ENCODE measurements at regions not wholly inside any gene's neighbourhood (a gene's known extent, or its start where the extent isn't known, plus 50 kb on each side); places are given as distances from the start of the nearest gene placed in this dataset.
"Not testable (repeated sequence)": the region's sequence is repeated elsewhere in the genome, so short reads cannot be mapped to it uniquely, and the experiment has no call there.

DNA sequence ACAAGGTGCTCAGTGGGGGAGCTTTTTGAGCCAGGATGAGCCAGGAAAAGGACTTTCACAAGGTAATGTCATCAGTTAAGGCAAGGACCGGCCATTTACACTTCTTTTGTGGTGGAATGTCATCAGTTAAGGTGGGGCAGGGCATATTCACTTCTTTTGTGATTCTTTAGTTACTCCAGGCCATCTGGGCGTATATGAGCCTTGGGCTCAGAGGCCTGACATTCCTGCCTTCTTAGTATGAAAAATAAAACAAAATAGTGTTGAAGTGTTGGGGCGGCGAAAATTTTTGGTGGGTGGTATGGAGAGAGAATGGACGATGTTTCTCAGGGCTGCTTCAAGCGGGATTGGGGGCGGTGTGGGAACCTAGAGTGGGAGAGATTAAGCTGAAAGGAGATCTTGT lies 451.4 kb downstream of the SHISA9 start:
- H4K91ac ChIP-seq (ENCODE audit: insufficient read depth, low read depth, low read length); H3K9ac ChIP-seq (ENCODE audit: low read depth, low read length); H3K4me1 ChIP-seq (ENCODE audit: control insufficient read depth, insufficient read depth, low read length); H2BK20ac ChIP-seq (ENCODE audit: low read depth, low read length); BruUV-seq (replicated peaks); H3K4me3 ChIP-seq (ENCODE audit: insufficient read depth, low read depth, low read length); H3K56ac ChIP-seq (ENCODE audit: extremely low read depth, insufficient read depth, low read length); H3K27me3 ChIP-seq (ENCODE audit: control insufficient read depth, insufficient read depth, low read length); H3K36me3 ChIP-seq (ENCODE audit: control insufficient read depth, insufficient read depth, low read length); H2BK15ac ChIP-seq (ENCODE audit: low read depth, low read length); intact Hi-C loops (cut with micrococcal nuclease); H3K14ac ChIP-seq (replicated peaks; ENCODE audit: low read depth, low read length); H2AK9ac ChIP-seq (replicated peaks; ENCODE audit: low read depth, low read length, poor library complexity); H2AFZ ChIP-seq (replicated peaks; ENCODE audit: low read length, poor library complexity); H3K4me2 ChIP-seq (ENCODE audit: low read depth, low read length); H3K27ac ChIP-seq (ENCODE audit: insufficient read depth, low read length); H2BK5ac ChIP-seq (ENCODE audit: low read depth, low read length, poor library complexity, severe bottlenecking); dilution Hi-C loops (cut with HindIII; ENCODE audit: low sequenced_read_pairs, unreplicated experiment); H2AK5ac ChIP-seq (ENCODE audit: low read depth, low read length); H4K20me1 ChIP-seq (ENCODE audit: insufficient read depth, low read length); H3K18ac ChIP-seq (ENCODE audit: low read depth, low read length); POLR2A ChIA-PET (ENCODE audit: unreplicated experiment); H2BK120ac ChIP-seq (ENCODE audit: low read depth, low read length); in situ Hi-C loops (cut with MboI; ENCODE audit: low sequenced_read_pairs); ATAC-seq (ENCODE audit: low read depth); H3K79me1 ChIP-seq (ENCODE audit: low read depth in 1 of 2, low read length in 2 of 2); CTCF ChIA-PET; DNase-seq; H3K23ac ChIP-seq (ENCODE audit: low read depth, low read length); H4K5ac ChIP-seq (ENCODE audit: low read depth, low read length); H3K9me1 ChIP-seq (ENCODE audit: insufficient read depth, low read length); H4K8ac ChIP-seq (ENCODE audit: low read depth in 2 of 2, low read length in 2 of 2); H3K4ac ChIP-seq (ENCODE audit: low read depth, low read length): not testable (repeated sequence)
- peaks cover 15% of the 10 kb centered on the region for H3K9me3 ChIP-seq (ENCODE audit: control insufficient read depth, insufficient read depth, low read length)
- WGBS, 2 experiments (ENCODE audit: extremely low coverage in 2 of 2, insufficient read length in 1 of 2): 33% methylated on average over 1 of the region's 7 CpGs; no CpG with 5 or more reads in 1 of the 2 experiments

DNA sequence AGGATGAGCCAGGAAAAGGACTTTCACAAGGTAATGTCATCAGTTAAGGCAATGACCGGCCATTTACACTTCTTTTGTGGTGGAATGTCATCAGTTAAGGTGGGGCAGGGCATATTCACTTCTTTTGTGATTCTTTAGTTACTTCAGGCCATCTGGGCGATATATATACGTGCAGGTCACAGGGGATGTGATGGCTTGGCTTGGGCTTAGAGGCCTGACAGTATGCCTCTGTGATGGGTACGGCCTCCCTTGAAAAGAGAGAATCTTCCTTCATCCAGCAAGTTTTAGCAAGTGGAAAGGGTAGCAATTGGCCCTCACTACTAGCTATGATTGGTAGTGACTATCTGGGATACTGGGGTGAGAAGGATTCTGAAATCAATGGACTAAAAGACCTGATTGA lies 456.4 kb downstream of the SHISA9 start:
- H3K14ac ChIP-seq (replicated peaks; ENCODE audit: low read depth, low read length); H3K23ac ChIP-seq (ENCODE audit: low read depth, low read length); H2BK20ac ChIP-seq (ENCODE audit: low read depth, low read length); H3K9me1 ChIP-seq (ENCODE audit: insufficient read depth, low read length); H2BK5ac ChIP-seq (ENCODE audit: low read depth, low read length, poor library complexity, severe bottlenecking); BruUV-seq (replicated peaks); H3K36me3 ChIP-seq (ENCODE audit: control insufficient read depth, insufficient read depth, low read length); H3K4me2 ChIP-seq (ENCODE audit: low read depth, low read length); H3K4ac ChIP-seq (ENCODE audit: low read depth, low read length); ATAC-seq (ENCODE audit: low read depth); dilution Hi-C loops (cut with HindIII; ENCODE audit: low sequenced_read_pairs, unreplicated experiment); H3K27me3 ChIP-seq (ENCODE audit: control insufficient read depth, insufficient read depth, low read length); H3K9me3 ChIP-seq (ENCODE audit: control insufficient read depth, insufficient read depth, low read length); H3K4me1 ChIP-seq (ENCODE audit: control insufficient read depth, insufficient read depth, low read length); H3K56ac ChIP-seq (ENCODE audit: extremely low read depth, insufficient read depth, low read length); H2AFZ ChIP-seq (replicated peaks; ENCODE audit: low read length, poor library complexity); H2BK15ac ChIP-seq (ENCODE audit: low read depth, low read length); H4K20me1 ChIP-seq (ENCODE audit: insufficient read depth, low read length); H3K27ac ChIP-seq (ENCODE audit: insufficient read depth, low read length); H3K4me3 ChIP-seq (ENCODE audit: insufficient read depth, low read depth, low read length); CTCF ChIA-PET; in situ Hi-C loops (cut with MboI; ENCODE audit: low sequenced_read_pairs); H2BK120ac ChIP-seq (ENCODE audit: low read depth, low read length); H4K8ac ChIP-seq (ENCODE audit: low read depth in 2 of 2, low read length in 2 of 2); H3K79me1 ChIP-seq (ENCODE audit: low read depth in 1 of 2, low read length in 2 of 2); H2AK9ac ChIP-seq (replicated peaks; ENCODE audit: low read depth, low read length, poor library complexity); H4K5ac ChIP-seq (ENCODE audit: low read depth, low read length); H4K91ac ChIP-seq (ENCODE audit: insufficient read depth, low read depth, low read length); DNase-seq; H3K9ac ChIP-seq (ENCODE audit: low read depth, low read length); H3K18ac ChIP-seq (ENCODE audit: low read depth, low read length); intact Hi-C loops (cut with micrococcal nuclease); H2AK5ac ChIP-seq (ENCODE audit: low read depth, low read length); POLR2A ChIA-PET (ENCODE audit: unreplicated experiment): not testable (repeated sequence)
- no CpG with 5 or more reads among the region's 4 CpGs for WGBS, 2 experiments (ENCODE audit: extremely low coverage in 2 of 2, insufficient read length in 1 of 2)

Data from IMR-90 (cell line).